ENCODE measurements at regions not wholly inside any gene's neighbourhood (a gene's known extent, or its start where the extent isn't known, plus 50 kb on each side); places are given as distances from the start of the nearest gene placed in this dataset.

DNA sequence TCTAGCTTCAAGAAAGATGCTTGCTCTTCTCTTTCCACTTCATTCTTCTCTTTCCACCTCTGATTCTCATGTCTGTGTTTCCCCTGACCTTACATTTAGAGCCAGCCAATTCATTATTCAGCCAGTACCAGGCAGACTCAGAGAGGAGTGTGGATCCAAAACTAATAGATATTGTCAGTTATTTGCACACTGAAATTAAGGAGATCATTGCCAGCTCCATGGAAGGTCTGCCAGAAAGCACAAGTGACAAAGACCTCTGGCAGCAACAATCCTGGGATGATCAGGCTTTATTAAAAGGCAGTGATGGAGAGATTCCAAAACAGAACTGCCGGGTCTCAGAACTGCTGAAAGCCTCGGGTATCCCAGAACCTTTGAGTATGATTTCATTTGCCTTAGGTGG lies 749.4 kb downstream of the XPNPEP1 start:
- TF ChIP-seq CTCF (IDR thresholded peaks at IDR 0.05; ENCODE audit: poor library complexity), result no peak
- TF ChIP-seq EZH2phosphoT487 (IDR thresholded peaks at IDR 0.05; ENCODE audit: low read depth, severe bottlenecking, unreplicated experiment), result no peak
- TF ChIP-seq EZH2 (IDR thresholded peaks at IDR 0.05; ENCODE audit: borderline replicate concordance), result no peak
